SH-SY5Y (cell line): ENCODE measurements at regions not wholly inside any gene's neighbourhood (a gene's known extent, or its start where the extent isn't known, plus 50 kb on each side); places are given as distances from the start of the nearest gene placed in this dataset.

ENCODE experiments used
- GATA2 ChIP-seq: IDR thresholded peaks from 2 replicates; pipeline ENCODE4 v1.6.1; 2011; ENCODE audit warnings: mild to moderate bottlenecking, low read depth, low read length
- GATA3 ChIP-seq: IDR thresholded peaks from 2 replicates; pipeline ENCODE4 v1.6.1; 2011; ENCODE audit warnings: low read depth, mild to moderate bottlenecking, low read length, moderate library complexity

DNA sequence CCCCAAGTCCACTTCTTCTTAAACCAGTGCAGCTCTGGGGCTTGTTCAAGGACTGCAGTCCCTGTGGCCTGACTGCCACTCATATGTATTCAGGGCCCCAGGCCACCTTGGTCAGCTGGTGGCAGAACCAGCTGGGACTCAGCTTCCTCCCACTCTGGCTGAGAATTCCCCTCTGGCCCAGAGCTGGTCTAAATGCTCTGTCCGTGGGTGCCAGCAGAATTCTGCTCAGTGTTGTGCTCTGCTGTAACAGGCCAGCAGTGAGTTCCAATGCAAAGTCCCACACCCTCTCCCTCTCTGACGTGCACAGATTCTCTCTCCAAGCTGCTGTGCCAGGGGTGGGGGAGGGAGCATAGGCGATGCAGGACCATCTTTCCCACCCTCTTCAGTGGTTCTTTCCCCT is 210.4 kb upstream of the RGS6 start:
- no peak for TF ChIP-seq GATA2
- TF ChIP-seq GATA3: no peak
